Lower lobe of right lung (tissue), 2 donors: ENCODE measurements at regions not wholly inside any gene's neighbourhood (a gene's known extent, or its start where the extent isn't known, plus 50 kb on each side); places are given as distances from the start of the nearest gene placed in this dataset.

Experiments used
- ATAC-seq, 2 donors: fragments of 200-7000 bp; cut with Tn5 transposase; one replicate each; pipeline ENCODE4 v1.9.1; 2020 to 2022; ENCODE audit warnings: mild to moderate bottlenecking in 2 of 2, moderate library complexity in 2 of 2
- DNase-seq: peaks from one replicate; pipeline ENCODE4 v3.0.0-alpha.2; 2020
- H3K27ac ChIP-seq: fragments of 200-600 bp; one replicate; pipeline ENCODE4 v1.8.0; 2022
- H3K27me3 ChIP-seq: fragments of 200-600 bp; one replicate; pipeline ENCODE4 v1.8.0; 2022; ENCODE audit warnings: low read depth
- H3K36me3 ChIP-seq: fragments of 200-600 bp; one replicate; pipeline ENCODE4 v1.8.0; 2022; ENCODE audit warnings: mild to moderate bottlenecking
- H3K4me1 ChIP-seq: fragments of 200-600 bp; one replicate; pipeline ENCODE4 v1.8.0; 2022
- H3K4me3 ChIP-seq: fragments of 200-600 bp; one replicate; pipeline ENCODE4 v1.8.0; 2022; ENCODE audit warnings: mild to moderate bottlenecking
- H3K9me3 ChIP-seq: fragments of 200-600 bp; one replicate; pipeline ENCODE4 v1.8.0; 2022
- CTCF ChIP-seq: fragments of 200-600 bp; IDR thresholded peaks from one replicate; pipeline ENCODE4 v1.8.0; 2022; ENCODE audit warnings: antibody characterized with exemption, mild to moderate bottlenecking
- intact Hi-C: fragments of 100-400 bp; cut with DNase I; formaldehyde crosslinking; loops from one replicate; pipeline ENCODE4 v1.11.0; 2022
- donor health status: DM: no; HTN: yes; CAD: no; lungs with severe emphysema.

- Histone ChIP-seq H3K27ac (peak overlapping the region; percentile 63), H3K4me3 (no peak overlapping the region), H3K36me3 (no peaks in the 10 kb centered on the region), H3K9me3 (no peaks in the 10 kb centered on the region), H3K27me3 (no peaks in the 10 kb centered on the region), H3K4me1 (peaks cover 20% of the 10 kb centered on the region)
- no peak for TF ChIP-seq CTCF
- intact Hi-C loops, result no loop called here
- ATAC-seq (no peak), DNase-seq (no peak)
Measured at GRCh38 chr13:94859811-94860210, 147.5 kb upstream of the SOX21 start.

- Histone ChIP-seq H3K36me3 (no peaks in the 10 kb centered on the region), H3K4me1 (peaks cover 20% of the 10 kb centered on the region), H3K9me3 (no peaks in the 10 kb centered on the region), H3K27ac (peak overlapping the region; percentile 63), H3K4me3 (no peak overlapping the region), H3K27me3 (no peaks in the 10 kb centered on the region)
- intact Hi-C loops, result no loop called here
- ATAC-seq (peak; percentile 78 to 79), DNase-seq (peak; percentile 64)
- no peak for TF ChIP-seq CTCF
Measured at GRCh38 chr13:94859278-94859691, 146.9 kb upstream of the SOX21 start.

GRCh38 chr13:94858856-94859255 lies 146.5 kb upstream of the SOX21 start:
- H3K36me3 ChIP-seq, result no peaks in the 10 kb centered on the region
- no peak for ATAC-seq
- no peaks in the 10 kb centered on the region for H3K9me3 ChIP-seq
- H3K4me3 ChIP-seq, result no peak overlapping the region
- H3K27ac ChIP-seq, result peak overlapping the region; percentile 63
- TF ChIP-seq CTCF, result no peak
- H3K27me3 ChIP-seq, result no peaks in the 10 kb centered on the region
- H3K4me1 ChIP-seq, result peaks cover 20% of the 10 kb centered on the region
- intact Hi-C loops, result no loop called here
- no peak for DNase-seq

GRCh38 chr13:94854688-94855087 lies 142.3 kb upstream of the SOX21 start:
- H3K9me3 ChIP-seq, result no peaks in the 10 kb centered on the region
- intact Hi-C loops, result no loop called here
- H3K4me3 ChIP-seq, result no peak overlapping the region
- TF ChIP-seq CTCF, result no peak
- DNase-seq (no peak), ATAC-seq (no peak)
- H3K27me3 ChIP-seq, result no peaks in the 10 kb centered on the region
- H3K36me3 ChIP-seq, result no peaks in the 10 kb centered on the region
- H3K27ac ChIP-seq, result no peak overlapping the region
- H3K4me1 ChIP-seq, result peaks cover 9% of the 10 kb centered on the region

- no peaks in the 10 kb centered on the region for H3K4me1 ChIP-seq
Measured at GRCh38 chr13:94851576-94851975, 139.2 kb upstream of the SOX21 start.

More at GRCh38 chr13:94851576-94851975, 139.2 kb upstream of the SOX21 start:
- no peak for TF ChIP-seq CTCF
- Histone ChIP-seq H3K9me3 (no peaks in the 10 kb centered on the region), H3K36me3 (no peaks in the 10 kb centered on the region), H3K27me3 (no peaks in the 10 kb centered on the region), H3K27ac (no peak overlapping the region), H3K4me3 (no peak overlapping the region)
- intact Hi-C loops, result no loop called here
- DNase-seq, result no peak
- ATAC-seq, result no peak
